HG03139 (cell line): ENCODE measurements at regions not wholly inside any gene's neighbourhood (a gene's known extent, or its start where the extent isn't known, plus 50 kb on each side); places are given as distances from the start of the nearest gene placed in this dataset.

Source experiments
- ATAC-seq: cut with Tn5 transposase; IDR thresholded peaks from one replicate; pipeline ENCODE4 v1.9.1; 2021; ENCODE audit not compliant: unreplicated experiment

DNA sequence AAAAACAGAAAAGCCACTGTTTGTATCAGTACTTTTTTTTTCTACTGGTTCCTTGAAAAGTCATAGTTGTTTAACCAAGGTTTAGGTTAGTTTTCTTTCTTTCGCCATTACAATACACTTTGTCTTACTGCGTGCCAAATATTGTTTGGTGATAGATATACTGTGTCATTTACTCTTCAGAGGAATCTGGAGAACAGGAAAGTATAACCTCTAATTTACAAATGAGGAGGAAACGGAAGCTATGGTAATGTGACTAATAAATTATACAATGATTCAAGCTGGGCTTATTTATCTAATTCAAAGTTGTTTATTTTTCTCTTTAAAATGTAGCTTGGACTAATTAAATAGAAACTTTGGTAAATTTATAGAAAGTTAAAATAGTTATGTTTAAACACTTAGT lies 96.2 kb upstream of the ROBO2 start:
- no peak for ATAC-seq

DNA sequence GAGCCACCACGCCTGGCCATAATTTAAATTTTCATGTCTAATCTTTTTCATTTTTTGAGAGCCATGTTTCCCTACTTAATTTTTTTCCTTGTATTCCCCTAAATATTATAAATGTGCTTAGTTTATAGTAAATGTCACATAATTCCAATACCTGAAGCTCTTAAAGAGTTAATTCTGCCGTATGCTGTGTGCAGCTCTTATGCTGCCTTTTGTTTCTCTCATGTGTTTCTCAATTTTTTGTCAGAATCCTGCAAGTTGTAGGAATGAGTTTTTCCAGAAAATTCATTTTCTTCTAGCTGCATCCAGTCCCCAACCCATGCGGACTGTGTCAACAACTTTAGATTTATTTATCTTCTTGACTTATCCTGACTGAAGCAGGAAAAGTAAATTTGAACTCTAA lies 90.9 kb upstream of the ROBO2 start:
- no peak for ATAC-seq

- ATAC-seq: no peak
Measured at GRCh38 chr3:76949462-76949861, 90.4 kb upstream of the ROBO2 start.

GRCh38 chr3:76950590-76950989 lies 89.3 kb upstream of the ROBO2 start:
- ATAC-seq: no peak

DNA sequence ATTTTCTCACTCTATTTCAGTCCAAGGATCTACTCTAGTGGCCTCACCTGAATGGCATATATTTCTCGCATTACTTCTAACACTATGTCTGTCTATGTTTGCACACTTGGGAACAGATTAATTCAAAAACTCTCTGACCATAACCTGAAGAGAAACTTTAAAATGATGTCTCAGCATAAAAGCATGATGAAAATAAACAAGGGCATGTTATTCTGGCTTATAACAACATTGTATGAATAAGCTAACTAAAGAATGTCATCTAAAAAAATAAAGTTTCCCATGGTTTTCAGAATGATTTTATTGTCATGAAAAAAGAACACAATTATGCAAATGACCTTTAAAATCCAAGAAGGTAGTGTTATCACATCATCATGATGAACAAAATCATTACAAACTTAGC lies 85.5 kb upstream of the ROBO2 start:
- no peak for ATAC-seq

GRCh38 chr3:76958274-76958673 lies 81.6 kb upstream of the ROBO2 start:
- ATAC-seq: no peak

- ATAC-seq: no peak
Measured at GRCh38 chr3:76958861-76959260, 81.0 kb upstream of the ROBO2 start.

GRCh38 chr3:76961284-76961683 lies 78.6 kb upstream of the ROBO2 start:
- no peak for ATAC-seq

- ATAC-seq: no peak
Measured at GRCh38 chr3:76965122-76965725, 74.7 kb upstream of the ROBO2 start.

- no peak for ATAC-seq
Measured at GRCh38 chr3:76969471-76969870, 70.4 kb upstream of the ROBO2 start.

DNA sequence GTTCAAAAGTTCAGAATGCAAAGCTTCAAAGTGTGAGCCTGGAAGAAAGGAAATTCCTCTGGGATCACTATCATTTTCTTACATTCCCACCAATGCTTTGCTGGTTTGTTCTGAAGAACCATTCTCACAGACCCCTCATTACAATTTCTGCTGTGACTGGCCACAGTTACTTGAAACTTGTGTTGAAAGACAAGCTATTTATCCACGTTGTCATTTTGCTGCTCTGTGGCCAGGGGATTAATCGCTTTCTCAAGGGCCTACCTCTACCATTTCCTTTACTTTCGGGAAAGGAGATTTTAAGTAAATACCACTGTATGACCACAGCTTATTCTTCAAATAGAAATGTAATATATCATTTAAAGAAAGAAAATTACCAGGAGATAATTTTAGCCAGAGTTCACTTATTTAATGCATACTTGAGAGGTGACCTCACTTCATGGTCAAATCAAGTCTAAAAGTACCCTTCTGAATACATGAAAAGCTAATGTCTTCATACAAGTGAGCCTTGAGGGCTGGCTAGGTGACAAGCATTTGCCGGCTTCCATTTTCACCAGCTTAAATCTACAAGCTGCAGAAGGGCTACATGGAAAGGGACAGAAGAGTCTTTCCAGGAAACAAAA lies 69.8 kb upstream of the ROBO2 start:
- ATAC-seq: no peak

- no peak for ATAC-seq
Measured at GRCh38 chr3:76972624-76973296, 67.1 kb upstream of the ROBO2 start.

DNA sequence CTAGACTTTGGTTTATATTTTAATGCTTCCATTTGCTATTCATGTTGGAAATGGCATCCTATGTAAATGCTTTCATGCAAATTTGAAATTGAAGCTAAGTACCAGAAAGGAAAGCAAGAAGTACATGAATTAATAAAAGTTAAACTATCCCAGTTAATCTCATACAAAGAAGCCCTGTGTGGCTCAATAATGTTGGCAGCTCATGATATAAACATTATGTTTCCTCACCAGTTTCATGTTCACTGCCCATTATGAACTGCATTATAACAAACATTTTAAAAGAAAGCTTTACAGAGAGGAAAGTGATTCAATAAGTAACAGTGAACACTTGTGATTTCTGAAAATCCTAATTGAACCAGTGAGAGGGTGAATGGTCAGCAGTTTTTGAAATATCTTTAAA lies 62.9 kb upstream of the ROBO2 start:
- ATAC-seq: no peak

- ATAC-seq: no peak
Measured at GRCh38 chr3:76985645-76986044, 54.3 kb upstream of the ROBO2 start.

DNA sequence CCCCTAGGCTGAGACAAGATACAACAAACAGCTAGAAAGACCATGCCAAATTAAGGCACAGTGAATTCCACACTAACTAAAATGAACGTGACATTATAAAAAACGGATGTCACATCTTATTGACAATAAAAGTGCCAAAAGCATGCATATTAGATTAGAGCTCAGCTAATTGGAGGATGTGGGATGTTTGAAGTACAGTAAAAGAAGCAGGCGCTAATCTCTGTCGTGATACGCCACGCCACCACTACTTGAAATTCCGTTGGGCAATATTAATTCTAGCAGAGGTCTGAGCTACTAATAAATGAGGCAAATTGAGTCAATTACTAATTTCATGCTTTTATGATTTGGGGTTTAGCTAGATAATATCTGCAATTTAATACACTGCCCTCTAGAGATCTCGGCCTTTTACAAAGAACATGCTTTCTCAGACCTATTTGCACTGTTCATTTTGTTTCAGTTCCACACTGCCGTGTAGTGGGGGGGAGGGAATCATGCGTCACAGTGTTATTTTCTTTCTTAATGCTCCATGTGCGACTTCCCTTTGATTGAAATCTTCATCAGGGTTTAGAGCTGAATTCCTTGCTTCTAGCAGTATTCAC lies 52.9 kb upstream of the ROBO2 start:
- ATAC-seq: no peak
